ENCODE measurements at regions not wholly inside any gene's neighbourhood (a gene's known extent, or its start where the extent isn't known, plus 50 kb on each side); places are given as distances from the start of the nearest gene placed in this dataset.
A peak's percentile ranks its signal among the peaks of the same experiment; 100 is the strongest.

DNA sequence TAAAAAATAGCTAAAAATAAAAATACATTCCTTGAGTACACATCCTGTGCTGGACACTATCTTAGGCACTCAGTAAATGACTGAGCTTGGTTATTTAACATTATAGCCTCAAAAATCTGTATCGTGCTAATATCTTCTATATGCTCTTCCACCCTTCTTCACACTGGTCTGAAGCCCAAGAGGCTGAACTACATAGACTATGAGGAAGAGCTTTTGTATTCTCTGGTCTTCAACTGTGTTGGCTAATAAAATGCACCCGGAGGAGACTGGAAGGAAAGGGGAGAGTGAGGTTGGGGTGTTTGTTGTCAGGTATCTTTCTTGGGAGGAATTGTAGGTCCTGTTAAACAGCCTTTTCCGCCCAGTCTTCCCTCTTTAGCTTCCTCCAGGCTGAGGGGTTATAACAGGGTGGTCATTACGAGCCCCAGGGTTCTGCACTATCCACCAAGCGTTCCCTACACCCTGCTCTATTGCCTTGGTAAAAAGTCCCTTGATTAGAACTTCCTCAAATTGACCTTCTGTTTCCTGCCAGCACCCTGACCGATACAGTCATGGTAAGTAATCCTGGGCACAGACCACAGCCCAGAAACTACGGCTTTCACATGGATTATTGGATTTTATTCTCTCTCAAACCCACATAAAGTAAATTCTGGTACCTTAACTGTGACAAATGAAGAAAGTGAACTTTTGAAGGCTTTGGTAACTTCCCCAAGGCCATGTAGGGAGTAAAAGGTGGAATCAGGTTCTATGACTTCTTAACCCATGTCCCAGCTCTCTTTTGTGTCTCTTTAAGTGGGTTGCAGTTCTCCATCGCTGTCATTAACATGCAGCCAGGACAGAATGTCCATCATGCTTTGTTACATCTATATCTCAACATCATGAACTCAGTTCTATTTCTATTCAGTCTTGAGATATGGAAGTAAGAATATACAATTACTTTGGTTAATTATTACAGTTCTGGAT is 71.3 kb downstream of the PTHLH start:
- no peaks in the 10 kb centered on the region for H3K9me3 Mint-ChIP-seq (ENCODE audit: unreplicated experiment)
- intact Hi-C loops (cut with micrococcal nuclease): no loop called here
- H3K27me3 Mint-ChIP-seq (ENCODE audit: insufficient read depth, unreplicated experiment): no peaks in the 10 kb centered on the region
- ChIA-PET POLR2A (interaction anchor here (1.2 kb wide), 1 partner anchor 20 kb away, joined by 3 read pairs; no protein-coding TSS in a partner anchor), CTCF (interaction anchor here (0.9 to 1.3 kb wide), 3 partner anchors 39 to 79 kb away, joined by 3 to 4 read pairs (median 3); no protein-coding TSS in a partner anchor)
- TF ChIP-seq, protein P1, sequence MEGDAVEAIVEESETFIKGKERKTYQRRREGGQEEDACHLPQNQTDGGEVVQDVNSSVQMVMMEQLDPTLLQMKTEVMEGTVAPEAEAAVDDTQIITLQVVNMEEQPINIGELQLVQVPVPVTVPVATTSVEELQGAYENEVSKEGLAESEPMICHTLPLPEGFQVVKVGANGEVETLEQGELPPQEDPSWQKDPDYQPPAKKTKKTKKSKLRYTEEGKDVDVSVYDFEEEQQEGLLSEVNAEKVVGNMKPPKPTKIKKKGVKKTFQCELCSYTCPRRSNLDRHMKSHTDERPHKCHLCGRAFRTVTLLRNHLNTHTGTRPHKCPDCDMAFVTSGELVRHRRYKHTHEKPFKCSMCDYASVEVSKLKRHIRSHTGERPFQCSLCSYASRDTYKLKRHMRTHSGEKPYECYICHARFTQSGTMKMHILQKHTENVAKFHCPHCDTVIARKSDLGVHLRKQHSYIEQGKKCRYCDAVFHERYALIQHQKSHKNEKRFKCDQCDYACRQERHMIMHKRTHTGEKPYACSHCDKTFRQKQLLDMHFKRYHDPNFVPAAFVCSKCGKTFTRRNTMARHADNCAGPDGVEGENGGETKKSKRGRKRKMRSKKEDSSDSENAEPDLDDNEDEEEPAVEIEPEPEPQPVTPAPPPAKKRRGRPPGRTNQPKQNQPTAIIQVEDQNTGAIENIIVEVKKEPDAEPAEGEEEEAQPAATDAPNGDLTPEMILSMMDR (IDR thresholded peaks at IDR 0.05; ENCODE audit: unreplicated experiment): no peak
- no peak overlapping the region for H3K4me3 Mint-ChIP-seq (ENCODE audit: unreplicated experiment)
- no TSS peak for BruUV-seq (replicated peaks)
- no peak for DNase-seq (ENCODE audit: unreplicated experiment)
- peaks cover 13% of the 10 kb centered on the region for H3K4me1 Mint-ChIP-seq (ENCODE audit: insufficient read depth, unreplicated experiment)
- H3K36me3 Mint-ChIP-seq (ENCODE audit: insufficient read depth, unreplicated experiment): peaks cover 7% of the 10 kb centered on the region
- no peak overlapping the region for H3K27ac Mint-ChIP-seq (ENCODE audit: low read depth, unreplicated experiment)

DNA sequence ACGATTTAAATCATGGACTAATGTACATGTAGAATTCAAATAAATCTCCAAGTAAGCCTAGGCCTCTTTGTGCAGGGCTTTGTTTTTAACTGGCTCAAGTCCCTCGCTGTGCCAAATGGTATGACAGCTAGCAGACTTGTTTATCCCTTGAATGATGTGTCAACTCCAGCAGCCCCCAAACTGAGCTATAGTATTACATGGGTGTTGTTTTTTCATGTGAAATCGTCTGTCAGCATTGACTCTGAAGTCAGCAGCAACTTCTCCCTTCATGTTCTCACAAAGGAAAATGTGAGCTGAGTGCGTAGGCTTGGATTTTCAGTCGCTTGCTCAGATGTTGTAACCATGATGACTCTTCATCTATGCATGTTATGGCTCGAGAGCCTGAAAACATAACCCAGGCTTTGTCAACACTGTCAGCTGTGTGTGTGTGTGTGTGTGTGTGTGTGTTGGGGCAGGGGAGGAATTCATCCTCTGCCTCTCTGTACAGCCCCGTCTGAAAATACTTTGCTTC is 73.3 kb downstream of the PTHLH start:
- Mint-ChIP-seq H3K27ac (ENCODE audit: low read depth, unreplicated experiment) (peak overlapping the region; percentile 89), H3K36me3 (ENCODE audit: insufficient read depth, unreplicated experiment) (peaks cover 7% of the 10 kb centered on the region), H3K27me3 (ENCODE audit: insufficient read depth, unreplicated experiment) (no peaks in the 10 kb centered on the region), H3K4me3 (ENCODE audit: unreplicated experiment) (no peak overlapping the region), H3K4me1 (ENCODE audit: insufficient read depth, unreplicated experiment) (peaks cover 13% of the 10 kb centered on the region), H3K9me3 (ENCODE audit: unreplicated experiment) (no peaks in the 10 kb centered on the region)
- ChIA-PET POLR2A (interaction anchor here (0.5 to 2.2 kb wide), 13 partner anchors 11 to 1714 kb away, joined by 3 to 8 read pairs (median 4); partner anchors contain the start of gene CCDC91), CTCF (interaction anchor here (0.6 to 1.0 kb wide), 3 partner anchors 36 to 41 kb away, joined by 3 to 4 read pairs (median 4); no protein-coding TSS in a partner anchor)
- intact Hi-C loops (cut with micrococcal nuclease): no loop called here
- no TSS peak for BruUV-seq (replicated peaks)
- TF ChIP-seq, protein P1 (IDR thresholded peaks at IDR 0.05; ENCODE audit: unreplicated experiment): no peak
- DNase-seq (ENCODE audit: unreplicated experiment): peak; percentile 90

DNA sequence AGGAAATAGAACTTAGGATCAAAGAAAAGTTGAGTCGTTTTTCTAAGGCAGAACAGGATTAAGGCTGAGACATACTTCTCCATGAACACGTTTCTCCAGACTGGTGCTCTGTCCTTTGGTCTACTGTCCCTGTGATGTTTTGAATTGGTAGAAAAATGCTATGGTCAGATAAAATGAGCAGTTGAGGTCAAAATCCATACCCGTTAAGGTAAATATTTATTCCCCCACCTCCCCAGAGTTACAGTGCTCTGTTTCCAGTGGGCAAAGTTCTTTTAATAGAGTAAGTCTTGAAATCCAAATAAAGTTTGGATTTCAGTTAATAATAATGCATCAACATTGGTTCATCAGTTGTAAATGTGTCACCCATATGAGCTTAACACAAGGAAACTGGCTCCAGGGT is 74.5 kb downstream of the PTHLH start:
- ChIA-PET POLR2A (interaction anchor here (0.5 to 2.2 kb wide), 4 partner anchors 10 to 395 kb away, joined by 3 to 8 read pairs (median 4); no protein-coding TSS in a partner anchor), CTCF (interaction anchor here (0.7 kb wide), 1 partner anchor 448 kb away, joined by 3 read pairs; no protein-coding TSS in a partner anchor)
- intact Hi-C loops (cut with micrococcal nuclease): no loop called here
- Mint-ChIP-seq H3K27me3 (ENCODE audit: insufficient read depth, unreplicated experiment) (no peaks in the 10 kb centered on the region), H3K4me1 (ENCODE audit: insufficient read depth, unreplicated experiment) (peaks cover 13% of the 10 kb centered on the region), H3K36me3 (ENCODE audit: insufficient read depth, unreplicated experiment) (peaks cover 7% of the 10 kb centered on the region), H3K9me3 (ENCODE audit: unreplicated experiment) (no peaks in the 10 kb centered on the region), H3K27ac (ENCODE audit: low read depth, unreplicated experiment) (no peak overlapping the region), H3K4me3 (ENCODE audit: unreplicated experiment) (no peak overlapping the region)
- DNase-seq (ENCODE audit: unreplicated experiment): no peak
- TF ChIP-seq, protein P1 (IDR thresholded peaks at IDR 0.05; ENCODE audit: unreplicated experiment): no peak
- no TSS peak for BruUV-seq (replicated peaks)

DNA sequence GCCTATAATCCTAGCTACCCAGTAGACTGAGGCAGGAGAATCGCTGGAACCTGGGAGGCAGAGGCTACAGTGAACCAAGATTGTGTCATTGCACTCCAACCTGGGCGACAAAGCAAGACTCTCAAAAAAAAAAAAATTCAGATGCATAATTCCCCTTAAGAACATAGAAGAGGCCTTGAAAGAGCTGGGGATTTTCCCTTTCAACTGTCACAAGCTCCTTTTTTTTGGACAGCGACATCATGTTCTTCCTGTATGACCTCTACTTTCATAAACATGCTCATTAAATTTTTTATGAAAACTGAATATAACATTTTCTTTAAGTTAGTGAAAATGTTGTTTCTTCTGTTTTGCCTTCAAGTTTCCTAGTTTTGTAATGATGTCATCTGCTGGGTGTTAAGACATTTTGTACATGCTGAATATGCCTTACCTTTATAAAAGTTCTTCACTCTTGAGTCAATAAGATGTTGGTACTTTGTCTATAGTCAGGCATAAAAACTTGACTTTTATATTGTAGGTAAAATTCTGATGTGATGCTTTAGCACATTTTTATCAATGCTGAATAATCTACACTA is 76.0 kb downstream of the PTHLH start:
- Mint-ChIP-seq H3K9me3 (ENCODE audit: unreplicated experiment) (no peaks in the 10 kb centered on the region), H3K27me3 (ENCODE audit: insufficient read depth, unreplicated experiment) (no peaks in the 10 kb centered on the region), H3K36me3 (ENCODE audit: insufficient read depth, unreplicated experiment) (peaks cover 7% of the 10 kb centered on the region), H3K4me3 (ENCODE audit: unreplicated experiment) (no peak overlapping the region), H3K27ac (ENCODE audit: low read depth, unreplicated experiment) (no peak overlapping the region), H3K4me1 (ENCODE audit: insufficient read depth, unreplicated experiment) (peaks cover 13% of the 10 kb centered on the region)
- ChIA-PET CTCF (interaction anchor here (0.9 to 1.2 kb wide), 3 partner anchors 44 to 57 kb away, joined by 3 to 8 read pairs (median 3); no protein-coding TSS in a partner anchor), POLR2A (interaction anchor here (0.7 kb wide), 1 partner anchor 28 kb away, joined by 3 read pairs; no protein-coding TSS in a partner anchor)
- TF ChIP-seq, protein P1 (IDR thresholded peaks at IDR 0.05; ENCODE audit: unreplicated experiment): no peak
- no peak for DNase-seq (ENCODE audit: unreplicated experiment)
- BruUV-seq (replicated peaks): no TSS peak
- intact Hi-C loops (cut with micrococcal nuclease): no loop called here
